Mononuclear cell (primary cell): ENCODE measurements at regions not wholly inside any gene's neighbourhood (a gene's known extent, or its start where the extent isn't known, plus 50 kb on each side); places are given as distances from the start of the nearest gene placed in this dataset.
"Not testable (repeated sequence)": the region's sequence is repeated elsewhere in the genome, so short reads cannot be mapped to it uniquely, and the experiment has no call there.

ENCODE experiments used
- H3K27me3 ChIP-seq: 2 replicates; pipeline ENCODE4 v1.6.0; 2011; ENCODE audit warnings: low read length, control low read depth; ENCODE audit not compliant: insufficient read depth
- H3K4me1 ChIP-seq: 2 replicates; pipeline ENCODE4 v1.5.1; 2011; ENCODE audit warnings: mild to moderate bottlenecking, low read length, control low read depth; ENCODE audit not compliant: insufficient read depth
- H3K4me3 ChIP-seq: 2 replicates; pipeline ENCODE4 v1.5.1; 2011; ENCODE audit warnings: mild to moderate bottlenecking, low read length, moderate library complexity
- H3K9me3 ChIP-seq: 2 replicates; pipeline ENCODE4 v1.5.1; 2011; ENCODE audit warnings: low read depth, mild to moderate bottlenecking, control low read depth, low read length

DNA sequence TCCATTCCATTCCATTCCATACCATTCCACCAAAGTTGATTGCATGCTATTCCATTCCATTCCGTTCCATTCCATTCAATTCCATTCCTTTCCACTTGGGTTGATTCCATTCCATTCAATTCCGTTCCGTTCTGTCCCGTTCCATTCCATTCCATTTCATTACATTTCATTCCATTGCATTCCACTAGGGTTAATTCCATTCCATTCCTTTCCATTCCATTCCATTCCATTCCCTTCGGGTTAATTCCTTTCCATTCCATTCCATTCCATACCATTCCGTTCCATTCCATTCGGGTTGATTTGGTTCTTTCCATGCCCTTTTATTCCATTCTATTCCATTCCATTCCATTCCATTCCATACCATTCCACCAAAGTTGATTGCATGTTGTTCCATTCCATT lies 131.9 kb downstream of the CWH43 start:
- not testable (repeated sequence) for H3K27me3 ChIP-seq, H3K4me1 ChIP-seq, H3K4me3 ChIP-seq
- peaks cover 83% of the 10 kb centered on the region for H3K9me3 ChIP-seq

DNA sequence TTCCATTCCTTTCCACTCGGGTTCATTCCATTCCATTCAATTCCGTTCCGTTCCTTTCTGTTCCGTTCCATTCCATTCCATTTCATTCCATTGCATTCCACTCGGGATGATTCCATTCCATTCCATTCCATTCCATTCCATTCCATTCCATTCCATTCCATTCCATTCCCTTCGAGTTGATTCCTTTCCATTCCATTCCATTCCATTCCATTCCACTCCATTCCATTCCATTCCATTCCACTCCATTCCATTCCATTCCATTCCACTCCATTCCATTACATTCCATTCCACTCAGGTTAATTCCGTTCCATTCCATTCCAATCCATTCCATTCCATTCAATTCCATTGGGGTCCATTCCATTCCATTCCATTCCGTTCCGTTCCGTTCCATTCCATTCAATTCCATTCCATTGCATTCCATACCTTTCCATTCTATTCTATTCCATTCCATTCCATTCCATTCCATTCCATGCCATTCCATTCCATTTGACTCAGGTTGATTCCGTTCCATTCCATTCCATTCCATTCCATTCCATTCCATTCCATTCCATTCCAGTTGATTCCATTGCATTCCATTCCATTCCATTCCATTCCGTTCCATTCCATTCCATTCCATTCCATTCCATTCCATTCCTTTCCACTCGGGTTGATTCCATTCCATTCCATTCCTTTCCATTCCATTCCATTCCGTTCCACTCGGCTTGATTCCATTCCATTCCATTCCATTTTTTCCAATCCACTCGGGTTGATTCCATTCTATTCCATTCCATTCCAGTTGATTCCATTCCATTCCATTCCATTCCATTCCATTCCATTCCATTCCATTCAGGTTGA lies 132.5 kb downstream of the CWH43 start:
- H3K4me3 ChIP-seq, H3K27me3 ChIP-seq: not testable (repeated sequence)
- H3K9me3 ChIP-seq, result peaks cover 76% of the 10 kb centered on the region

DNA sequence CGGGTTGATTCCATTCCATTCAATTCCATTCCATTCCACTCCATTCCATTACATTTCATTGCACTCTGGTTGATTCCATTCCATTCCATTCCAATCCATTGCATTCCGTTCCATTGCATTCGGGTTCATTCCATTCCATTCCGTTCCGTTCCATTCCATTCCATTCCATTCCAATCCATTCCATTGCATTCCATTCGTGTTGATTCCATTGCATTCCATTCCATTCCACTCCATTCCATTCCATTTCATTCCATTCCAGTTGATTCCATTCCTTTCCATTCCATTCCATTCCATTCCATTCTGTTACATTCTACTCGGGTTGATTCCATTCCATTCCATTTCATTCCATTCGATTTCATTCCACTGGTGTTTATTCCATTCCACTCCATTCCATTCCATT lies 133.3 kb downstream of the CWH43 start:
- H3K4me1 ChIP-seq, H3K4me3 ChIP-seq, H3K27me3 ChIP-seq: not testable (repeated sequence)
- H3K9me3 ChIP-seq, result peaks cover 70% of the 10 kb centered on the region

More for the DNA sequence above, 132.5 kb downstream of the CWH43 start:
- not testable (repeated sequence) for H3K4me1 ChIP-seq

DNA sequence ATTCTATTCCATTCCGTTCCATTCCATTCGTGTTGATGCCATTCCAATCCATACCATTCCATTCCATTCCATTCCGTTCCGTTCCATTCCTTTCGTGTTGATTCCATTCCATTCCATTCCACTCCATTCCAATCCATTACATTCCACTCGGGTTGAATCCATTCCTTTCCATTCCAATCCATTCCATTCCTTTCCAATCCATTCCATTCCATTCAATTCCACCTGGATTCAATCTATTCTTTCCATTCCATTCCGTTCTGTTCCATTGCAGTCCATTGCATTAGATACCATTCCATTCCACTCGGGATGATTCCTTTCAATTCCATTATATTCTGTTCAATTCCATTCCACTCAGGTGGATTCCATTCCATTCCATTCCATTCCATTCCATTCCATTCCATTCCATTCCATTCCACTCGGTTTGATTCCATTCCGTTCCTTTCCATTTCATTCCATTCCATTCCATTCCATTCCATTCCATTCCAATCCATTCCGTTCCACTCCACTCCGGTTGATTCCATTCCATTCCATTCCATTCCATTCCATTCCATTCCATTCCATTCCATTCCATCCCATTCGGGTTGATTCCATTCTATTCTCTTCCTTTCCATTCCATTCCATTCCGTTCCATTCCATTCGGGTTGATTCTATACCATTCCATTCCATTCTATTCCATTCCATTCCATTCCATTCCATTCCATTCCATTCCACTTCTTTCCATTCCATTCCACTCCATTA lies 134.1 kb downstream of the CWH43 start:
- H3K27me3 ChIP-seq, H3K4me3 ChIP-seq, H3K4me1 ChIP-seq: not testable (repeated sequence)
- peaks cover 67% of the 10 kb centered on the region for H3K9me3 ChIP-seq

DNA sequence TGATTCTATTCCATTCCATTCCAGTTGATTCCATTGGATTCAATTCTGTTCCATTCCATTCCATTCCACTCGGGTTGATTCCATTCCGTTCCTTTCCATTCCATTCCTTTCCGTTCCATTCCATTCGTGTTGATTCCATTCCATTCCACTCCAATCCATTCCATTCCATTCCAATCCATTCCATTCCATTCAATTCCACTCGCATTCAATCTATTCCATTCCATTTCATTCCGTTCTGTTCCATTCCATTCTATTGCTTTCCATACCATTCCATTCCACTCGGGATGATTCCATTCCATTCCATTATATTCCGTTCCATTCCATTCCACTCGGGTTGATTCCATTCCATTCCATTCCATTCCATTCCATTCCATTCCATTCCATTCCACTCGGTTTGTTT lies 134.7 kb downstream of the CWH43 start:
- H3K4me3 ChIP-seq, H3K27me3 ChIP-seq, H3K4me1 ChIP-seq: not testable (repeated sequence)
- peaks cover 61% of the 10 kb centered on the region for H3K9me3 ChIP-seq

DNA sequence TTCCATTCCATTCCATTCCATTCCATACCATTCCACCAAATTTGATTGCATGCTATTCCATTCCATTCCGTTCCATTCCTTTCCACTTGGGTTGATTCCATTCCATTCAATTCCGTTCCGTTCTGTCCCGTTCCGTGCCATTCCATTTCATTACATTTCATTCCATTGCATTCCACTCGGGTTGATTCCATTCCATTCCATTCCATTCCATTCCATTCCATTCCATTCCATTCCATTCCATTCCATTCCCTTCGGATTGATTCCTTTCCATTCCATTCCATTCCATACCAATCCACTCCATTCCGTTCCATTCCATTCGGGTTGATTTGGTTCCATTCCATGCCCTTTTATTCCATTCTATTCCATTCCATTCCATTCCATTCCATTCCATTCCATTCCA lies 140.4 kb downstream of the CWH43 start:
- not testable (repeated sequence) for H3K9me3 ChIP-seq, H3K27me3 ChIP-seq, H3K4me3 ChIP-seq, H3K4me1 ChIP-seq

DNA sequence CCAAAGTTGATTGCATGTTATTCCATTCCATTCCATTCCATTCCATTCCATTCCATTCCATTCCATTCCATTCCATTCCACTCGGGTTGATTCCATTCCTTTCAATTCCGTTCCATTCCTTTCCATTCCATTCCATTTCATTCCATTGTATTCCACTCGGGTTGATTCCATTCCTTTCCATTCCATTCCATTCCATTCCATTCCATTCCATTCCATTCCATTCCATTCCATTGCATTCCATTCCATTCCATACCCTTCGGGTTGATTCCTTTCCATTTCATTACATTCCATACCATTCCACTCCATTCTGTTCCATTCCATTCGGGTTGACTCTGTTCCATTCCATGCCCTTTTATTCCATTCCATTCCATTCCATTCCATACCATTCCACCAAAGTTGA lies 140.8 kb downstream of the CWH43 start:
- H3K4me1 ChIP-seq, H3K27me3 ChIP-seq, H3K4me3 ChIP-seq: not testable (repeated sequence)
- H3K9me3 ChIP-seq, result peaks cover 13% of the 10 kb centered on the region

DNA sequence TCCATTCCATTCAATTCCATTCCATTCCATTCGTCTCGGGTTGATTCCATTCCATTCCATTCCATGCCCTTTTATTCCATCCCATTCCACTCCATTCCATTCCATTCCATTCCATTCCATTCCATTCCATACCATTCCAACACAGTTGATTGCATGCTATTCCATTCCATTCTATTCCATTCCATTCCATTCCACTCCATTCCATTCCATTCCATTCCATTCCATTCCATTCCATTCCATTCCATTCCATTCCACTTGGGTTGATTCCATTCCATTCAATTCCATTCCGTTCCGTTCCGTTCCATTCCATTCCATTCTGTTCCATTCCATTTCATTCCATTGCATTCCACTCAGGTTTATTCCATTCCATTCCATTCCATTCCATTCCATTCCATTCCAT lies 143.3 kb downstream of the CWH43 start:
- H3K4me1 ChIP-seq, H3K4me3 ChIP-seq, H3K27me3 ChIP-seq: not testable (repeated sequence)
- H3K9me3 ChIP-seq, result peaks cover 16% of the 10 kb centered on the region

DNA sequence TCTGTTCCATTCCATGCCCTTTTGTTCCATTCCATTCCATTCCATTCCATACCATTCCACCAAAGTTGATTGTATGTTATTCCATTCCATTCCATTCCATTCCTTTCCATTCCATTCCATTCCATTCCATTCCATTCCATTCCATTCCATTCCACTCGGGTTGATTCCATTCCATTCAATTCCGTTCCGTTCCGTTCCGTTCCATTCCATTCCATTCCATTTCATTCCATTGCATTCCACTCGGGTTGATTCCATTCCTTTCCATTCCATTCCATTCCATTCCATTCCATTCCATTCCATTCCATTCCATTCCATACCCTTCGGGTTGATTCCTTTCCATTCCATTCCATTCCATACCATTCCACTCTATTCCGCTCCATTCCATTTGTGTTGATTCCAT lies 143.8 kb downstream of the CWH43 start:
- H3K4me1 ChIP-seq, H3K27me3 ChIP-seq, H3K4me3 ChIP-seq: not testable (repeated sequence)
- H3K9me3 ChIP-seq, result peaks cover 11% of the 10 kb centered on the region

DNA sequence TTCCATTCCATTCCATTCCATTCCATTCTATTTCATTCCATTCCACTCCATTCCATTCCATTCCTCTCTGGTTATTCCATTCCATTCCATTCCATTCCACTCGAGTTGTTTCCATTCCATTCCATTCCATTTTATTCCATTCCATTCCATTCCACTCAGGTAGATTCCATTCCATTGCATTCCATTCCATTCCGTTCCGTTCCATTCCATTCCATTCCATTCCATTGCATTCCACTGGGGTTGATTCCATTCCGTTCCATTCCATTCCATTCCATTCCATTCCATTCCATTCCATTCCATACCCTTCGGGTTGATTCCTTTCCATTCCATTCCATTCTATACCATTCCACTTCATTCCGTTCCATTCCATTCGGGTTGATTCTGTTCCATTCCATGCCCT lies 144.6 kb downstream of the CWH43 start:
- not testable (repeated sequence) for H3K4me3 ChIP-seq, H3K4me1 ChIP-seq, H3K27me3 ChIP-seq
- H3K9me3 ChIP-seq, result peaks cover 11% of the 10 kb centered on the region

DNA sequence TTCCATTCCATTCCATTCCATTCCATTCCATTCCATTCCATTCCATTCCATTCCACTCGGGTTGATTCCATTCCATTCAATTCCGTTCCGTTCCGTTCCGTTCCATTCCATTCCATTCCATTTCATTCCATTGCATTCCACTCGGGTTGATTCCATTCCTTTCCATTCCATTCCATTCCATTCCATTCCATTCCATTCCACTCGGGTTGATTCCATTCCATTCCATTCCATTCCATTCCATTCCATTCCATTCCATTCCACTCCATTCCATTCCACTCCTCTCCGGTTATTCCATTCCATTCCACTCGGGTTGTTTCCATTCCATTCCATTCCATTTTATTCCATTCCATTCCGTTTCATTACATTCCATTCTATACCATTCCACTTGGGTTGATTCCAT lies 151.0 kb downstream of the CWH43 start:
- H3K4me1 ChIP-seq, H3K4me3 ChIP-seq, H3K27me3 ChIP-seq: not testable (repeated sequence)
- H3K9me3 ChIP-seq, result peaks cover 11% of the 10 kb centered on the region

DNA sequence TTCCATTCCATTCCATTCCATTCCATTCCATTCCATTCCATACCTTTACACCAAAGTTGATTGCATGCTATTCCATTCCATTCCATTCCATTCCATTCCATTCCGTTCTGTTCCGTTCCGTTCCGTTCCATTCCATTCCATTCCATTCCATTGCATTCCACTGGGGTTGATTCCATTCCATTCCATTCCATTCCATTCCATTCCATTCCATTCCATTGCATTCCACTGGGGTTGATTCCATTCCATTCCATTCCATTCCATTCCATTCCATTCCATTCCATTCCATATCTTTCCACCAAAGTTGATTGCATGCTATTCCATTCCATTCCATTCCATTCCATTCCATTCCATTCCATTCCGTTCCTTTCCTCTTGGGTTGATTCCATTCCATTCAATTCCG lies 151.9 kb downstream of the CWH43 start:
- H3K9me3 ChIP-seq, result peaks cover 15% of the 10 kb centered on the region
- not testable (repeated sequence) for H3K27me3 ChIP-seq, H3K4me3 ChIP-seq, H3K4me1 ChIP-seq

DNA sequence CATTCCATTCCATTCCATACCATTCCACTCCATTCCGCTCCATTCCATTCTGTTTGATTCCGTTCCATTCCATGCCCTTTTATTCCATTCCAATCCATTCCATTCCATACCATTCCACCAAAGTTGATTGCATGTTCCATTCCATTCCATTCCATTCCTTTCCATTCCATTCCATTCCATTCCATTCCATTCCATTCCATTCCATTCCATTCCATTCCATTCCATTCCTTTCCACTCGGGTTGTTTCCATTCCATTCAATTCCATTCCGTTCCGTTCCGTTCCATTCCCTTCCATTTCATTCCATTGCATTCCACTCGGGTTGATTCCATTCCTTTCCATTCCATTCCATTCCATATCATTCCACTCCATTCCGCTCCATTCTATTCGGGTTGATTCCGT lies 152.7 kb downstream of the CWH43 start:
- not testable (repeated sequence) for H3K4me3 ChIP-seq, H3K4me1 ChIP-seq, H3K27me3 ChIP-seq
- H3K9me3 ChIP-seq, result peaks cover 24% of the 10 kb centered on the region

DNA sequence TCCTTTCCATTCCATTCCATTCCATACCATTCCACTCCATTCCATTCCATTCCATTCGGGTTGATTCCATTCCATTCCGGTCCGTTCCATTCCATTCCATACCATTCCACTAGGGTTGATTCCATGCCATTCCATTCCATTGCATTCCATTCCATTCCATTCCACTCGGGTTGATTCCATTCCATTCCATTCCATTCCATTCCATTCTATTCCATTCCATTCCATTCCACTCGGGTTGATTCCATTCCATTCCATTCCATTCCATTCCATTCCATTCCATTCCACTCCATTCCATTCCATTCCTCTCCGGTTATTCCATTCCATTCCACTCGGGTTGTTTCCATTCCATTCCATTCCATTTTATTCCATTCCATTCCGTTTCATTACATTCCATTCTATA lies 153.4 kb downstream of the CWH43 start:
- H3K27me3 ChIP-seq, H3K4me1 ChIP-seq, H3K4me3 ChIP-seq: not testable (repeated sequence)
- H3K9me3 ChIP-seq, result peaks cover 25% of the 10 kb centered on the region

DNA sequence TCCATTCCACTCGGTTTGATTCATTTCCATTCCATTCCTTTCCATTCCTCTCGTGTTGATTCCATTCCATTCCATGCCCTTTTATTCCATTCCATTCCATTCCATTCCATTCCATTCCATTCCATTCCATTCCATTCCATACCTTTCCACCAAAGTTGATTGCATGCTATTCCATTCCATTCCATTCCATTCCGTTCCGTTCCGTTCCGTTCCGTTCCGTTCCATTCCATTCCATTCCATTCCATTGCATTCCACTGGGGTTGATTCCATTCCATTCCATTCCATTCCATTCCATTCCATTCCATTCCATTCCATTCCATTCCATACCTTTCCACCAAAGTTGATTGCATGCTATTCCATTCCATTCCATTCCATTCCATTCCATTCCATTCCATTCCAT lies 154.3 kb downstream of the CWH43 start:
- H3K4me3 ChIP-seq, H3K4me1 ChIP-seq, H3K27me3 ChIP-seq: not testable (repeated sequence)
- H3K9me3 ChIP-seq, result peaks cover 34% of the 10 kb centered on the region

DNA sequence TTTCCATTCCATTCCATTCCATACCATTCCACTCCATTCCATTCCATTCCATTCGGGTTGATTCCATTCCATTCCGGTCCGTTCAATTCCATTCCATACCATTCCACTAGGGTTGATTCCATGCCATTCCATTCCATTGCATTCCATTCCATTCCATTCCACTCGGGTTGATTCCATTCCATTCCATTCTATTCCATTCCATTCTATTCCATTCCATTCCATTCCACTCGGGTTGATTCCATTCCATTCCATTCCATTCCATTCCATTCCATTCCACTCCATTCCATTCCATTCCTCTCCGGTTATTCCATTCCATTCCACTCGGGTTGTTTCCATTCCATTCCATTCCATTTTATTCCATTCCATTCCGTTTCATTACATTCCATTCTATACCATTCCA lies 155.9 kb downstream of the CWH43 start:
- not testable (repeated sequence) for H3K27me3 ChIP-seq, H3K4me1 ChIP-seq, H3K4me3 ChIP-seq
- peaks cover 50% of the 10 kb centered on the region for H3K9me3 ChIP-seq
